Osteoblast (primary cell): ENCODE measurements at regions not wholly inside any gene's neighbourhood (a gene's known extent, or its start where the extent isn't known, plus 50 kb on each side); places are given as distances from the start of the nearest gene placed in this dataset.

Source experiments
- DNase-seq: peaks from one replicate; pipeline ENCODE4 v3.0.0; 2011; ENCODE audit warnings: low spot score, mixed read lengths; ENCODE audit not compliant: insufficient read length; ENCODE audit errors: missing footprints
- H2AFZ ChIP-seq: 2 replicates; pipeline ENCODE4 v1.6.0; 2011; ENCODE audit warnings: mild to moderate bottlenecking, low read length
- H3K27ac ChIP-seq: 2 replicates; pipeline ENCODE4 v1.5.1; 2011; ENCODE audit warnings: mild to moderate bottlenecking, low read depth, low read length, moderate library complexity
- H3K27me3 ChIP-seq: 2 replicates; pipeline ENCODE4 v1.6.0; 2012; ENCODE audit warnings: mild to moderate bottlenecking, control low read depth, inconsistent platforms, low read length, moderate library complexity; ENCODE audit not compliant: insufficient read depth
- H3K36me3 ChIP-seq: 2 replicates; pipeline ENCODE4 v1.5.1; 2011; ENCODE audit warnings: mild to moderate bottlenecking, low read length, control low read depth, moderate library complexity; ENCODE audit not compliant: insufficient read depth
- H3K4me1 ChIP-seq: 2 replicates; pipeline ENCODE4 v1.5.1; 2011; ENCODE audit warnings: mild to moderate bottlenecking, low read length, control low read depth, moderate library complexity; ENCODE audit not compliant: insufficient read depth
- H3K4me2 ChIP-seq: 2 replicates; pipeline ENCODE4 v1.6.0; 2011; ENCODE audit warnings: mild to moderate bottlenecking, low read length; ENCODE audit not compliant: insufficient read depth
- H3K4me3 ChIP-seq: fragments of 200-600 bp; sonication (generic); 3 replicates; pipeline ENCODE4 v1.5.1; 2012; ENCODE audit warnings: mild to moderate bottlenecking, low read length, inconsistent platforms; ENCODE audit not compliant: insufficient read depth
- H3K79me2 ChIP-seq: 2 replicates; pipeline ENCODE4 v1.6.0; 2012; ENCODE audit warnings: mild to moderate bottlenecking, low read length, control low read depth, inconsistent platforms; ENCODE audit not compliant: insufficient read depth
- H3K9me3 ChIP-seq: 2 replicates; pipeline ENCODE4 v1.5.1; 2011; ENCODE audit warnings: low read depth, low read length, control low read depth
- H4K20me1 ChIP-seq: 2 replicates; pipeline ENCODE4 v1.6.0; 2012; ENCODE audit warnings: mild to moderate bottlenecking, low read length, control low read depth; ENCODE audit not compliant: insufficient read depth
- TF ChIP-seq, protein P1 (sequence below): IDR thresholded peaks from 2 replicates; pipeline ENCODE4 v1.5.1; 2011; ENCODE audit warnings: mild to moderate bottlenecking, low read depth, low read length, moderate library complexity; ENCODE audit errors: extremely low read depth

DNA sequence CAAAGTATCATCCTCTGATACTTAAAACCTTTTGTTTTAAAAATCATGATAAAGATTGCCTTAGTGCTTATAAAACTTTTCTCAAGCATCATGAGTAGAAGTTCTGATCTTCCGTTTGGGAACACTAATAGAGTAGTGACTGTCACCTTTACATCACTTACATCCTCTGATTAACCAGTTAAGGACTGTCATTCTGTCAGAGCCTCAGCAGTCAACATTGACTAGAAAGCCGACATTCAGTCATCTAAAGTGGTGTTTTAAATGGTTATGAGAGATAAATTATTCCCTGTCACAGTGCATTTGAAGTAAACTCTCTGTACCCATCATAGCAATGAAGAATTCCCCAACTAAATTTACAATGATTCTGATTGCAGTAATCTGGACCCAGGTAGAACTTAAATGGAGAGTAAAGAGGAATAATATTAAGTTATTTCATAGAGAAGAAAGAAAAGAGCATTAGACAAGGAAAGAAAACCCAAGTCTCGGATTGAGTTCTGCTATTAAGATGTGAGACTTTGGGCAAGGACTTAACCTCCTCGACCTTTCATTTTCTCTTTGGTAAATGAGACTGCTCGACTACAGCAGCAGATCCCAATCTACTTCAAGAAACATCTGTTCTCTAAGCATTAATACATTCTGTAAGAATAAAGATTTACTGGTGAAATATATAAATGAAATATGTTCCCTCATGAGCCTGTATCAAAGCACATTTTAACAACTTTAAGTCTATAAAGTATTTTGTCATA is 563.9 kb upstream of the LMO3 start:
- H3K4me3 ChIP-seq, result no peak overlapping the region
- no peak overlapping the region for H3K4me2 ChIP-seq
- TF ChIP-seq, protein P1, sequence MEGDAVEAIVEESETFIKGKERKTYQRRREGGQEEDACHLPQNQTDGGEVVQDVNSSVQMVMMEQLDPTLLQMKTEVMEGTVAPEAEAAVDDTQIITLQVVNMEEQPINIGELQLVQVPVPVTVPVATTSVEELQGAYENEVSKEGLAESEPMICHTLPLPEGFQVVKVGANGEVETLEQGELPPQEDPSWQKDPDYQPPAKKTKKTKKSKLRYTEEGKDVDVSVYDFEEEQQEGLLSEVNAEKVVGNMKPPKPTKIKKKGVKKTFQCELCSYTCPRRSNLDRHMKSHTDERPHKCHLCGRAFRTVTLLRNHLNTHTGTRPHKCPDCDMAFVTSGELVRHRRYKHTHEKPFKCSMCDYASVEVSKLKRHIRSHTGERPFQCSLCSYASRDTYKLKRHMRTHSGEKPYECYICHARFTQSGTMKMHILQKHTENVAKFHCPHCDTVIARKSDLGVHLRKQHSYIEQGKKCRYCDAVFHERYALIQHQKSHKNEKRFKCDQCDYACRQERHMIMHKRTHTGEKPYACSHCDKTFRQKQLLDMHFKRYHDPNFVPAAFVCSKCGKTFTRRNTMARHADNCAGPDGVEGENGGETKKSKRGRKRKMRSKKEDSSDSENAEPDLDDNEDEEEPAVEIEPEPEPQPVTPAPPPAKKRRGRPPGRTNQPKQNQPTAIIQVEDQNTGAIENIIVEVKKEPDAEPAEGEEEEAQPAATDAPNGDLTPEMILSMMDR, result no peak
- no peaks in the 10 kb centered on the region for H3K27me3 ChIP-seq
- no peak overlapping the region for H2AFZ ChIP-seq
- DNase-seq, result no peak
- H3K27ac ChIP-seq, result no peak overlapping the region
- H3K4me1 ChIP-seq, result no peaks in the 10 kb centered on the region
- no peaks in the 10 kb centered on the region for H3K79me2 ChIP-seq
- H3K9me3 ChIP-seq, result no peaks in the 10 kb centered on the region
- H3K36me3 ChIP-seq, result no peaks in the 10 kb centered on the region
- H4K20me1 ChIP-seq, result no peaks in the 10 kb centered on the region

- Histone ChIP-seq H3K27me3 (no peaks in the 10 kb centered on the region), H3K9me3 (no peaks in the 10 kb centered on the region), H3K27ac (no peak overlapping the region), H3K4me3 (no peak overlapping the region), H3K4me2 (no peak overlapping the region), H3K79me2 (no peaks in the 10 kb centered on the region), H4K20me1 (no peaks in the 10 kb centered on the region), H3K4me1 (no peaks in the 10 kb centered on the region), H3K36me3 (no peaks in the 10 kb centered on the region), H2AFZ (no peak overlapping the region)
- DNase-seq, result no peak
- TF ChIP-seq, protein P1, result no peak
These were observed 553.7 kb upstream of the LMO3 start for GRCh38 chr12:17159506-17160300.

GRCh38 chr12:17158201-17158600 is 552.2 kb upstream of the LMO3 start:
- Histone ChIP-seq H3K4me1 (no peaks in the 10 kb centered on the region), H3K9me3 (no peaks in the 10 kb centered on the region), H3K79me2 (no peaks in the 10 kb centered on the region), H3K4me3 (no peak overlapping the region), H3K36me3 (no peaks in the 10 kb centered on the region), H3K27ac (no peak overlapping the region), H3K27me3 (no peaks in the 10 kb centered on the region), H2AFZ (no peak overlapping the region), H4K20me1 (no peaks in the 10 kb centered on the region), H3K4me2 (no peak overlapping the region)
- TF ChIP-seq, protein P1, result no peak
- DNase-seq, result no peak

DNA sequence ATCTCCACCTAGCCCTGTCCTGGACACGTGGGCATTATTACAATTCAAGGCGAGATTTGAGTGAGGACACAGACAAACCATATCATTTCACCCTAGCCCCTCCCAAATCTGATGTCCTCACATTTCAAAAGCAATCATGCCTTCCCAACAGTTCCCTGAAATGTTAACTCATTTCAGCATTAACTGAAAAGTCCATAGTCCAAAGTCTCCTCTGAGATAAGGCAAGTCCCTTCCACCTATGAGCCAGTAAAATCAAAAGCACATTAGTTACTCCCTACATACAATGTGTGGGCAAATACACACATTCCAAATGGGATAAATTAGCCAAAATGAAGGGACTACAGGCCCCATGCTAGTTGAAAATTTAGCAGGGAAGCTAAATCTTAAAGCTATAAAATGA is 546.0 kb upstream of the LMO3 start:
- H3K9me3 ChIP-seq, result no peaks in the 10 kb centered on the region
- H3K79me2 ChIP-seq, result no peaks in the 10 kb centered on the region
- TF ChIP-seq, protein P1, result no peak
- no peak overlapping the region for H3K27ac ChIP-seq
- H4K20me1 ChIP-seq, result no peaks in the 10 kb centered on the region
- no peak for DNase-seq
- H3K27me3 ChIP-seq, result no peaks in the 10 kb centered on the region
- no peaks in the 10 kb centered on the region for H3K4me1 ChIP-seq
- H3K4me2 ChIP-seq, result no peak overlapping the region
- H3K36me3 ChIP-seq, result no peaks in the 10 kb centered on the region
- no peak overlapping the region for H3K4me3 ChIP-seq
- no peak overlapping the region for H2AFZ ChIP-seq
